SK-N-MC (cell line): ENCODE measurements at regions not wholly inside any gene's neighbourhood (a gene's known extent, or its start where the extent isn't known, plus 50 kb on each side); places are given as distances from the start of the nearest gene placed in this dataset.

Experiments used
- DNase-seq: peaks from one replicate; pipeline ENCODE4 v3.0.0-alpha.2; 2011; ENCODE audit warnings: low read depth, low spot score
- H3K27ac ChIP-seq: fragments of 200-600 bp; sonication (generic); 2 replicates; pipeline ENCODE4 v1.5.1; 2016; ENCODE audit warnings: mixed run types
- H3K36me3 ChIP-seq: fragments of 200-600 bp; sonication (generic); 2 replicates; pipeline ENCODE4 v1.6.1; 2017; ENCODE audit warnings: antibody characterized with exemption, low read length, mixed read lengths; ENCODE audit not compliant: insufficient read depth
- H3K4me3 ChIP-seq: fragments of 200-600 bp; sonication (generic); 2 replicates; pipeline ENCODE4 v1.5.1; 2016
- H3K9ac ChIP-seq: fragments of 200-600 bp; sonication (generic); 2 replicates; pipeline ENCODE4 v1.8.0; 2017; ENCODE audit warnings: mixed run types, mixed read lengths; ENCODE audit not compliant: insufficient read length
- H3K9me3 ChIP-seq: fragments of 200-600 bp; sonication (generic); 2 replicates; pipeline ENCODE4 v1.6.1; 2017; ENCODE audit warnings: low read depth, mild to moderate bottlenecking, antibody characterized with exemption, low read length, moderate library complexity, mixed read lengths
- EZH2 ChIP-seq: fragments of 200-600 bp; sonication (generic); IDR thresholded peaks from one replicate; pipeline ENCODE4 v1.6.1; 2017; ENCODE audit warnings: antibody characterized with exemption
- FOXP2 ChIP-seq: optimal IDR thresholded peaks from 2 replicates; pipeline ENCODE3; 2011; ENCODE audit warnings: mild to moderate bottlenecking, moderate library complexity; ENCODE audit not compliant: insufficient read depth; ENCODE audit errors: extremely low read length, control extremely low read depth
- POLR2AphosphoS5 ChIP-seq: IDR thresholded peaks from 2 replicates; pipeline ENCODE4 v1.6.1; 2012; ENCODE audit warnings: mild to moderate bottlenecking, low read depth, low read length, borderline replicate concordance

- no peak overlapping the region for H3K9ac ChIP-seq
Observed at GRCh38 chr2:58720770-58721697, 479.9 kb upstream of the FANCL start.

GRCh38 chr2:58720033-58720769 is 479.1 kb upstream of the FANCL start:
- TF ChIP-seq POLR2AphosphoS5: no peak
- TF ChIP-seq FOXP2: no peak
- no peak for TF ChIP-seq EZH2
- H3K27ac ChIP-seq: no peak overlapping the region

More at GRCh38 chr2:58720770-58721697, 479.9 kb upstream of the FANCL start:
- Histone ChIP-seq H3K9me3 (no peaks in the 10 kb centered on the region), H3K27ac (no peak overlapping the region), H3K4me3 (no peak overlapping the region), H3K36me3 (no peaks in the 10 kb centered on the region)
- TF ChIP-seq EZH2 (no peak), POLR2AphosphoS5 (no peak), FOXP2 (no peak)
- DNase-seq: no peak

GRCh38 chr2:58715344-58715743 is 474.2 kb upstream of the FANCL start:
- DNase-seq: no peak
- TF ChIP-seq POLR2AphosphoS5 (no peak), FOXP2 (no peak), EZH2 (no peak)

More at GRCh38 chr2:58720033-58720769, 479.1 kb upstream of the FANCL start:
- no peaks in the 10 kb centered on the region for H3K36me3 ChIP-seq
- no peak for DNase-seq
- H3K4me3 ChIP-seq: no peak overlapping the region
- H3K9me3 ChIP-seq: no peaks in the 10 kb centered on the region
- H3K9ac ChIP-seq: no peak overlapping the region

GRCh38 chr2:58714238-58714637 is 473.1 kb upstream of the FANCL start:
- no peak for TF ChIP-seq FOXP2
- TF ChIP-seq POLR2AphosphoS5: no peak
- TF ChIP-seq EZH2: no peak
- Histone ChIP-seq H3K36me3 (no peaks in the 10 kb centered on the region), H3K9ac (no peak overlapping the region), H3K9me3 (no peaks in the 10 kb centered on the region), H3K4me3 (no peak overlapping the region), H3K27ac (no peak overlapping the region)
- DNase-seq: no peak

More at GRCh38 chr2:58715344-58715743, 474.2 kb upstream of the FANCL start:
- Histone ChIP-seq H3K4me3 (no peak overlapping the region), H3K36me3 (no peaks in the 10 kb centered on the region), H3K27ac (no peak overlapping the region), H3K9me3 (no peaks in the 10 kb centered on the region), H3K9ac (no peak overlapping the region)

- no peaks in the 10 kb centered on the region for H3K36me3 ChIP-seq
- DNase-seq: no peak
- TF ChIP-seq POLR2AphosphoS5 (no peak), EZH2 (no peak), FOXP2 (no peak)
- no peak overlapping the region for H3K4me3 ChIP-seq
- H3K27ac ChIP-seq: no peak overlapping the region
- no peaks in the 10 kb centered on the region for H3K9me3 ChIP-seq
- no peak overlapping the region for H3K9ac ChIP-seq
Observed at GRCh38 chr2:58710795-58711279, 469.7 kb upstream of the FANCL start.

GRCh38 chr2:58709687-58710354 is 468.7 kb upstream of the FANCL start:
- no peak for TF ChIP-seq FOXP2
- TF ChIP-seq EZH2: no peak
- no peak overlapping the region for H3K27ac ChIP-seq
- no peak overlapping the region for H3K9ac ChIP-seq

GRCh38 chr2:58709274-58709673 is 468.1 kb upstream of the FANCL start:
- no peak overlapping the region for H3K9ac ChIP-seq
- no peaks in the 10 kb centered on the region for H3K9me3 ChIP-seq
- H3K27ac ChIP-seq: no peak overlapping the region
- H3K4me3 ChIP-seq: no peak overlapping the region
- TF ChIP-seq POLR2AphosphoS5 (no peak), FOXP2 (no peak), EZH2 (no peak)
- no peak for DNase-seq
- H3K36me3 ChIP-seq: no peaks in the 10 kb centered on the region

More at GRCh38 chr2:58709687-58710354, 468.7 kb upstream of the FANCL start:
- no peak overlapping the region for H3K4me3 ChIP-seq
- no peaks in the 10 kb centered on the region for H3K9me3 ChIP-seq
- H3K36me3 ChIP-seq: no peaks in the 10 kb centered on the region
- no peak for DNase-seq

- DNase-seq: no peak
- no peak overlapping the region for H3K9ac ChIP-seq
- H3K9me3 ChIP-seq: no peaks in the 10 kb centered on the region
- no peak for TF ChIP-seq POLR2AphosphoS5
- TF ChIP-seq EZH2: no peak
- no peak for TF ChIP-seq FOXP2
- H3K4me3 ChIP-seq: no peak overlapping the region
- H3K27ac ChIP-seq: no peak overlapping the region
- H3K36me3 ChIP-seq: no peaks in the 10 kb centered on the region
Observed at GRCh38 chr2:58708565-58708964, 467.4 kb upstream of the FANCL start.
